Neural crest cell (in vitro differentiated cells): ENCODE measurements at regions not wholly inside any gene's neighbourhood (a gene's known extent, or its start where the extent isn't known, plus 50 kb on each side); places are given as distances from the start of the nearest gene placed in this dataset.

Source experiments
- DNase-seq: peaks from one replicate; pipeline ENCODE4 v3.0.0; 2021; ENCODE audit warnings: low read depth, mixed read lengths, low spot score
- H3K27ac Mint-ChIP-seq: one replicate; pipeline ENCODE4 v1.8.0; 2021; ENCODE audit warnings: mild to moderate bottlenecking, mixed read lengths; ENCODE audit not compliant: unreplicated experiment
- H3K27me3 Mint-ChIP-seq: 2 replicates; pipeline ENCODE4 v1.8.0; 2021; ENCODE audit warnings: low read depth, mild to moderate bottlenecking, mixed read lengths
- H3K36me3 Mint-ChIP-seq: 2 replicates; pipeline ENCODE4 v1.8.0; 2021; ENCODE audit warnings: low read depth, mild to moderate bottlenecking, mixed read lengths
- H3K4me1 Mint-ChIP-seq: 2 replicates; pipeline ENCODE4 v1.8.0; 2021; ENCODE audit warnings: mixed read lengths
- H3K4me3 Mint-ChIP-seq: one replicate; pipeline ENCODE4 v1.8.0; 2021; ENCODE audit warnings: mild to moderate bottlenecking, mixed read lengths
- H3K9me3 Mint-ChIP-seq: 2 replicates; pipeline ENCODE4 v1.8.0; 2021; ENCODE audit warnings: mixed read lengths
- TF ChIP-seq, protein P1 (sequence below): fragments of 200-600 bp; sonication (generic); conservative IDR thresholded peaks from 2 replicates; pipeline ENCODE4 v1.5.0; 2021; ENCODE audit warnings: antibody characterized with exemption, mild to moderate bottlenecking

DNA sequence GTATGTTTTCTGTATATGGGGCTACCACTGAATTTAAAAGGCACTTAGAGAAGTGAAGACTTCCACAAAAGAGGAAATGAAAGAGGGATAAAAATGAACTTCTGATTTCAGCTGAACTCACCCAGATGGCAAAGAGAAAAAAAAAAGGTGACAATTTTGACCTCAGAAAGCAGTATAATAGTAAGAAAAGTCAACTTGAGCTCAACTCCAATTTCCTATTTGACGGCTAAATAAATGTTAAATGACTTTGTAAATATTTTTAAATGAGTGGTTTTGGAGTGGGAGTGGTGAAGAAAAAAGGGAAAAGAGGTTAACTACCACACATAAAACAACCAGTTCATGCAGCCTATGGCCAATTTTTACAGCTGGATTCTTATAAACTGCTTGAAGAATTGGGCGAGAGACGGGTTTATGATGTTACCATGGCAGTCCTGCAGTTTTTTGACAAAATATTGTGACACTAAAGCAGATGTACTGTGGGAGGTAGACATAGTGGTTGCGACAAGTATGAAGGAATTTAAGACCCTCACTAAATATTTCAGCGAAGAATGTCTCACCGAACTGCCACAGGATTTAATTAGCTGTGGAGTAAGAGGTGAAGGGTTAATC lies 49.8 kb upstream of the ADTRP start:
- Mint-ChIP-seq H3K27ac (no peak overlapping the region), H3K4me3 (no peak overlapping the region)

More for the DNA sequence above, 49.8 kb upstream of the ADTRP start:
- Mint-ChIP-seq H3K4me1 (peaks cover 12% of the 10 kb centered on the region), H3K27me3 (no peaks in the 10 kb centered on the region), H3K9me3 (no peaks in the 10 kb centered on the region), H3K36me3 (no peaks in the 10 kb centered on the region)
- DNase-seq: no peak
- TF ChIP-seq, protein P1, sequence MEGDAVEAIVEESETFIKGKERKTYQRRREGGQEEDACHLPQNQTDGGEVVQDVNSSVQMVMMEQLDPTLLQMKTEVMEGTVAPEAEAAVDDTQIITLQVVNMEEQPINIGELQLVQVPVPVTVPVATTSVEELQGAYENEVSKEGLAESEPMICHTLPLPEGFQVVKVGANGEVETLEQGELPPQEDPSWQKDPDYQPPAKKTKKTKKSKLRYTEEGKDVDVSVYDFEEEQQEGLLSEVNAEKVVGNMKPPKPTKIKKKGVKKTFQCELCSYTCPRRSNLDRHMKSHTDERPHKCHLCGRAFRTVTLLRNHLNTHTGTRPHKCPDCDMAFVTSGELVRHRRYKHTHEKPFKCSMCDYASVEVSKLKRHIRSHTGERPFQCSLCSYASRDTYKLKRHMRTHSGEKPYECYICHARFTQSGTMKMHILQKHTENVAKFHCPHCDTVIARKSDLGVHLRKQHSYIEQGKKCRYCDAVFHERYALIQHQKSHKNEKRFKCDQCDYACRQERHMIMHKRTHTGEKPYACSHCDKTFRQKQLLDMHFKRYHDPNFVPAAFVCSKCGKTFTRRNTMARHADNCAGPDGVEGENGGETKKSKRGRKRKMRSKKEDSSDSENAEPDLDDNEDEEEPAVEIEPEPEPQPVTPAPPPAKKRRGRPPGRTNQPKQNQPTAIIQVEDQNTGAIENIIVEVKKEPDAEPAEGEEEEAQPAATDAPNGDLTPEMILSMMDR: no peak
